GM21737 (cell line): ENCODE measurements at regions not wholly inside any gene's neighbourhood (a gene's known extent, or its start where the extent isn't known, plus 50 kb on each side); places are given as distances from the start of the nearest gene placed in this dataset.

Source experiments
- ATAC-seq: cut with Tn5 transposase; IDR thresholded peaks from one replicate; pipeline ENCODE4 v1.9.1; 2021; ENCODE audit warnings: mild to moderate bottlenecking, moderate library complexity; ENCODE audit not compliant: unreplicated experiment

DNA sequence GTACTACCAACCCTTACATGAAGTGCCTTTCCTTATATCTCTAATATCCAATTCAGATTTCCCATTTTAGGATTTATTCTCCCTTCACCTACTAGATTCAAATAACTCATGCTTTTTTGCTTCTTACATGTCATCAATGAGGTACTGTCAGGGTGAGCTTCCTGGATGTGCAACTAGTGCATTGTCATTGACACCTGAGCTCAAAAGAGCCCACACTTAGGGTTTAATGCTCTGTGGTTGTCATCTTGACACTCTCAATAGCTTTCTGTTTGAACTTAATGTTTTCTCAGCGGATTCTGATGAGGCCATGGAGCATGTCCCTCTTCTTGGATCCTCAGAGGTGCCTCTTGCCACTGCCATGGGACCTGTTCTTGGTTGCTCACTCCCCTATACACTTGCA is 1033.3 kb upstream of the EYS start:
- ATAC-seq, result no peak

DNA sequence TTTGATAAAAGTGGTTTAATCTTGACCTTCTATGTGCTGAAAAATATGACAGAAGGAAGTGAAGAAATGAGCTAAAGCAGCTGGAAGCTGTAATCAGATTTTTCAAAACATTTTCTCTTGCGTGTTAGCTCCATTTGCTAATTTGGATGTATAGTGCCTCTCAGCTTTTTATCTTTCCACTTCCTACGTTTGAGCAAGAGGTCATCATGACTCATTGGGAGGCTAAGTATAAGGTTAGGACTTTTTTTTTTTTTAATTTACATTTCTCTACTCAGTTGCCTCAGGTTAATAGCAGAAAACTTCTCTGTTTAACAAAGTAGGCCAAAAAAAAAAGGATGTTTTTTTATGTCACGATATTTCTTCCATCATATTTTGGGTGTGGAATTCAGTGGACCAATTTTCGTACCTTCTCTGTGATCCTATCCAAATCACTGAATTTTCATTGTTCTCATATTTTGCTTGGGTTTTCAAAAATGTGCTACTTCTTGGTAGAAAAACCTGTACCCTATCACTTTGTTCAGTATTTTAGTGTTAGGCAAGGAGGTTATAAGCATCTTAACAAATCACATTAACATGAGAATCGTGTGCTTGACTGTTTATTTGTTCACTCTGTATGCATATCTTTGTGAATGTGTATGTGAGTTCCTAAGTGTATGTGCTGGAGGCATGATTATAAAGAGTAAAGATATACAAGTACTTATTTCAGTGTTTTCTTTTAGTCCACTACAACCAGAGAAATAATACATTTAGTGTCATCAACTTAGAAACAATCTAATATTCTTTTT is 1028.3 kb upstream of the EYS start:
- ATAC-seq, result no peak

DNA sequence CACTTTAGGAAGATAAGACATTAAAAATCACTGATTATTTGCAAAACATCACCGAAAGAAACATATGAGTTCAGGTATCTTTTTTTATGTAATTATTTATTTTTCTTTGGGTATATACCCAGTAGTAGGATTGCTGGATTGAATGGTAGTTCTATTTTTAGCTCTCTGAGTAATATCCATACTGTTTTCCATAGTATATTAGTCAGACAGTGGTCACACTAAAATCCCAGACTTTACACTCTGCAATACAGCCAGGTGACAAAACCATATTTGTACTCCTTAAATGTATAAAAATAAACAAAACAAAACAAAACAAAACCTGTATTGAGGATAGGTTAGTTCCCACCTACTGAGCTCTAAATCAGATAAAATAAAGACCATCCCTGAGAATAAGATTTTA is 1024.3 kb upstream of the EYS start:
- ATAC-seq, result no peak

DNA sequence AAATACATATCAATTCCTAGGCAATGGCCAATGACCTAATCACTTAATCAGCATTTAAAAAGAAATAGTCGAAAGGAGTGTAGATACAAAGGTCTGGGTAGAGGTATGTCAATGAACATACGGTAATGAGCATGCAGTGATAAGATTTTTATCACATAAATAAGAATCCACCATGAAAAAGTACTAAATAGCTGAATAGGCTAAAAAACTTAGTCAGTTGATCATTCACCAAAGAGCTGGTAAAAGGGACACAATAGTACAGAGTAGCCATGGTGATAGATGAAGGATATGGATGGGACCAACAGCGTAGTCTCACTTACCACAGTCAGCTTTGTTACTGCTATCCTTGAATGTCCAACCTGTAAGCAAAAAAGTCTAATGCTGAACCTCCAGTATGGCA is 1018.6 kb upstream of the EYS start:
- no peak for ATAC-seq

DNA sequence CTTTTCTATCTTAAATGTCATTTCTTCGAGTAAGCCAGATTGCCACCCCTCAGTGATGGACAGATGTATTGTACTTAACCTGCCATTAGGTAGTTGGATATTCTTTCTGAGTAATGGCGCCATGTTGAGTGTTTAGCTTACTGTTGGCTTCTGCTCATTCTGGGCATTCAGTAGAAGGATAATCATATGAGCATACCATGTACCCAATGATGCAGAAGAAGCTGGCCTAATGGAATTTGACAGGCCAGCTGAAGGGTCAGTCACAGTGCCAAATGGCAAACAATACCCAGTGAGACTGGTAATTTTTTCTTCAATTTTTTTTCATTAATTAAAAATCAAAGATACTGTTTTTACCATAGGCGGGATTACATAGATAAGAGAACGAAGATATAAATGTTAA is 1010.8 kb upstream of the EYS start:
- no peak for ATAC-seq

DNA sequence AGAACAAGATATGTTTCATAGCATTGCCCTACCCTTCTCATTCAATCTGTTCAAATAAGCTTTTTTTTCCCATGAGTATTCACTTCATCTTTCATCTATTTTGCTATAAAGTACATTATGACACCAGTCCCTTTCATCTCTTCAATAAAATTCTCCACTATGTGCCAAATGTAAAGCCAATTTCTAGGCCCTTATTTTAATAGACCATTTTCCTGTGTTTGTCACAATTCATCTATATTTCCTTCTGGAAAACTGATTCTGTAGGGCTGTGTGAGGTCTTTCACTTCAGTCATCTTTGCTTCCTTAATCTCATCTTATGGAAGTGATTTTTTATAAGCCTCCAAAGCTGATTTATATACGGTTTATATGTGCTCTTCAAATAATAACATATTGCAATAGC is 992.4 kb upstream of the EYS start:
- ATAC-seq, result no peak

DNA sequence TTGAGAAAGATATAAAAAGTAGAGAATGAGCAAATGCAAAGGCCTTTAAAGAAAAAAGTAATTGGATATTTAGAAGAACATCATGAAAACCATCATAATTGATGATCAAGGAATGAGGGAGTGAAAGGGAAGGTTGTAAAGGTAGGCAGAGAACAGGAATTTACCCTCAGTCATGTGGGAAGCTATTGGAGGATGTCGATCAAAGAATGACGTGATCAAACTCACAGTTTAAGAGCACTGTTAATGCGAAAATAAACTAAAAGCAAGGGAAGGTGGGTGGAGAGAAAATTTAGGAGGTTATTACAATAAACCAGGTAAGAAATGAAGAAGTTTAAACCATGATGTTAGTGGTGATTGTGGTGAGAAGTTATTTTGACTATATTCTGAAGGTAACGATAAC is 982.6 kb upstream of the EYS start:
- ATAC-seq, result no peak

DNA sequence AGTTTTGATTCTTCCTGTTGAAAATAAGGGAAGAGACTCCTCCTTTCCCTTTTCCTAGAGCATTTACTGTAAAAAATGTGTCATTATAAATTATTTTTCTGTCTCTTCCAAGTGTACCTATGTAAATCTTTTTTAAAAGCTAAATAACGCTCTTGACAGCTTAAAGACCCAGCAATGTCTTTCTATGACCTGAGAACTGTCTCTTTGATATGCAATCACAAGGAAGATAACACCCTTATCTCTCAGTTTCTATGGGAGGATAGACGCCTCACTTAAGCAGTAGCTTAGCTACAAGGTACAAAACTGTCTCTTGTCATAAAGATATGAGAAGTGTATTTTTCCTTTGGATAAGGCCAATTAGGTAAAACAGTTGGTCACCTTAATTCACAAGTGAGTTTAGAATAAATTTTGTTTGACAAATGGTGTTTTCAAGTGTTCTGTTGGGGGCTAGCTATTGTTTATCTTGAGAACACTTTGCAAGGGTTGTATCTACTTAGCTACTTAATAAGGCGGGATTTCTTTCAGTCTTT is 980.6 kb upstream of the EYS start:
- no peak for ATAC-seq

DNA sequence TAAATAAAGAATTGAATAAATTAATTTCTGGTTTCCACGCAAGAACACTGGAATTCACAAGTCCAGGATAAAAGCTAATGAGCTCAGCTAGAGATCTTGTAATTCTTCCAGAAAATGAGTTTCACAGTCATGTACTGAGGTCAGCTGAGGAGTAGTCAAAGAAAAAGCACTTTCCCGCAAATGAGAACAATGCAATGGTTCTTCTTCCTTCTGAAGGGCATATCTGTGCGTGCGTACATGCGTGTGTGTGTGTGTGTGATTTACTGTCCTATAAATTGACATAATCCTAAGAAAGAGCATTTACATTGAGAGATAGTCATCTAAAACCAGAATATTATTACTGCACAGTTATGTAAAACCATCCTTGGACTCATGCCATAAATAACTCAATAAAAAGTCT is 968.9 kb upstream of the EYS start:
- ATAC-seq, result no peak

DNA sequence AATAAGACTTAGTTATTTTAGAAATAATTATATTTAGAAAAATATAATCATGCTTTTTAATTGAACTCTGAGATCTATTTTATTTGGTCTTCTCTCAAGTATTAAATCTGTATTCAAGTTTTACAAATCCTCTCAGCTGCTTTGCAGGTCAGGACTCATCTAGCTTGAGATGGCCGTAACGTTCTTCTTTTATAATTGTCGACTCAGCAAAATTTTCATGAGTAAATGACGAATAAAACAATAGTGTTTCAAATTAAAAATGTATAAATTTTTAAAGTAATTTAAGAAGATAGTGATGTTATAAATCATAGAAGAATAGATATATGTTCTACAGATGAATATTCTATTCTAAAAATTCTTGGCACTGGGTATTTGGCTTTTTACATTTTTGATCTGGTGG is 957.1 kb upstream of the EYS start:
- no peak for ATAC-seq

DNA sequence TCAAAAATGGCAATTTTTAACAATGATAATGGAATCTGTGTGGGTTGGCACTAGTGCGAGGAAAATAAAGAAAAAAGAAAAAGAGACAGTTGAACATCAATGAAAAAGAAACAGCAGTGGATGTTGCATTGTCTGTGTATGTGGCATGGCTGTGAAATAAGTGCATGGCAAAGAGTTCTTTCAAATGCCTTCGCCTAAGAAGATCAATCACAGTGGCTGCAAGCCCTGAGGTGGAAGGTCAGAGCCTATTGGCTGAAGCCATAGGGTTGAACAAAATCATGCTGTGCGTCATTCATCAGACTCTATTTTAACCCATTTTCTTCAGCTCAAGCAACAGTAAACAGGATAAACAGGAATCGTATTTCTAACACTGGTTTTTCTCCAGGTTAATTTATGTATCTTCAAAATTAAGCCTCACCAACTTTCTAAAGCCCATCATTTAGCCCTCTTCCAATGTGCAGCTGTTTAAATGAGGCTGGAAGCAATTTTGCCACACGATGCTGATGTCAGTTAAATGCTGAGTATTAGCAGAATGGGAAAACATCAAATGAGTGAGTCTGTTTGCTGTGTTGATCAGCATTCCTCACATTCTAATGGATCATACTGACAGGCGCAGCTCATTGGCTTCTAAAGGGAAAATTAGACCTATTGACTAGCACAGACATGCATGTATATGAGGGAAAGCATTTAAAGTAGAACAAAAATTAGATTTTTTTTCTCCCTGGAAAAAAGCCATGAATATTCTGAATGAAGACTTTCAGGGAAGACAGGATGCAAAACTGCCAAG is 955.9 kb upstream of the EYS start:
- ATAC-seq, result no peak

DNA sequence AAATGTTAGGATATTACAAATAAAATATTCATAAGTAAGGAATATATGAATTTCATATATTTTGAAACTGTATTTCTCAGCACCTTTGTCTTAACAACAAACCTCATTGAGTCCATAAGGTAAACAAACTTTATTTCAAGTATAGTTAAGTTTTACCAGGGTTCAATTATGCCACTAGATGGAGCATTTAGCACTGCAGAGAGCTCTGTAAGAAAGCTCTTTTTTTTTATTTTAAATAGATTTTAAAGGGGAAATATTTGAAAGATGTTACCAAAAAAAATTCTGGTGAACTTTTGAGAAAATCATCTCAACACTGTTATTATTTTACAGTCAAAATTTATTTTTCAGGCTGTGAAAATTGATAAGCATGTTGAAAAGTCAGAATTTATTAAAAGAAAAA is 955.2 kb upstream of the EYS start:
- ATAC-seq, result no peak

DNA sequence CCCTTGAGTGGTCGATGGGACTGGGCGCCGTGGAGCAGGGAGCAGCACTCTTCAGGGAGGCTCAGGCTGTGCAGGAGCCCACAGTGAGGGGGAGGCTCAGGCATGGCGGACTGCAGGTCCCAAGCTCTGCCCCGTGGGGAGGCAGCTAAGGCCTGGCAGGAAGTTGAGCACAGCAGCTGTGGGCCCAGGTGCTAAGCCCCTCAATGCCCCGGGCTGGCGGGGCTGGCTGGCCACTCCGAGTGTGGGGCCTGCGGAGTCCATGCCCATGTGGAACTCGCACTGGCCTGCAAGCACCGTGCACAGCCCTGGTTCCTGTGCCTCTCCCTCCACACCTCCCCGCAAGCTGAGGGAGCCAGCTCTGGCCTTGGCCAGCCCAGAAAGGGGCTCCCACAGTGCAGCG is 948.4 kb upstream of the EYS start:
- ATAC-seq, result no peak

DNA sequence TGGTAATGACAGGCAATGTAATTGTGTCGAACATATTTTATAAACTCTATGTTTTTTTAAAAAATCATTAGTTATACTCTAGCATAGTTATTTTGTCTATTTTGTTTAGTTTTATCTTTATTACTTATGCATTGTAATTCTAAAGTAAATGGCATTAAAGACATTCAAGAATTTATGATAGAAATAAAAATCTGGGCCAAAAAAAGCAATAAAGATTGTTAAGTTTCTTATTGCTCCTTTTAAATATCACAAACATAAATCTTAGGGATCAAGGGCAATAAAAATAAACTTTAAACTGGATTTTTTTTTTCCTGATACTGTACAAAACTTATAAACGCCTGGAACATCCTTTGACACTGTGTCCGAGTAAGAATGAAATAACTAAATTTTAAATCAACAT is 931.5 kb upstream of the EYS start:
- no peak for ATAC-seq

DNA sequence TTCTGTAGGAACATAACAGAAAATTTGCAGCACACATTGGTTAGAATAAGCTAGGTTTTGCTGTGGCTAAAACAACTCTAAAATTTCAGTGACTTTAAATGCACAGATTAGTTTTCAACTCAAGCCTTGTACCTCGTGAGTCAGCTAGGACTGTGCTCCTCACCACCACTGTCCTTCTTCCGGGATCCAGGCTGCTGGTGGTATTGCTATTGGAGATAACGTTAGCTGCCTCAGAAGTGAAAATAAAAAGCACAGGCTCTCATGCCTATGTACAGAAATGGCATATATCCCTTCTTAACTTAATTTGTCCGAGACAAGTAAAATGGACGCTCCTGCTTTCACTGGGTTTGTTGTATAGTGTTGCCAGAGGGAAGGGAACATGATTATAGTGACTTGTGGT is 931.1 kb upstream of the EYS start:
- ATAC-seq, result no peak

DNA sequence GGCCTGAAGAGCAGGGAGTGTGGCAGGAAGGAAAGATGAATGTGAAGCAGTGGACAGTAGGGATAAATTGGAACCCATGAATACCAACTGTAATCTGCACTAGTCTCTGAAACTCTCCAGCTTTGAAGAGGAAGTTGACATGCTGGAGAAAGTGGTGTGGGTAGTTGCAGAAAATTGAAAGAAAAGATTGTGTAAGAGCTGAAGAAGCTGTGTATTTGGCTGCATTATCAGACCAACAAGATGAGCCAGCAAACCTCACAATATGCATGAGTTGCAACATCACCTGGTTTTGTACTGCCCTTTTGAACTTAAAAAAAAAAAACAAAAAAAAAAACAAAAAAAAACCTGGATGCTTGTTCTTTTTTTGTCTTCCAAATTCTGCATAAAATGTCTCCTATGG is 921.9 kb upstream of the EYS start:
- no peak for ATAC-seq

DNA sequence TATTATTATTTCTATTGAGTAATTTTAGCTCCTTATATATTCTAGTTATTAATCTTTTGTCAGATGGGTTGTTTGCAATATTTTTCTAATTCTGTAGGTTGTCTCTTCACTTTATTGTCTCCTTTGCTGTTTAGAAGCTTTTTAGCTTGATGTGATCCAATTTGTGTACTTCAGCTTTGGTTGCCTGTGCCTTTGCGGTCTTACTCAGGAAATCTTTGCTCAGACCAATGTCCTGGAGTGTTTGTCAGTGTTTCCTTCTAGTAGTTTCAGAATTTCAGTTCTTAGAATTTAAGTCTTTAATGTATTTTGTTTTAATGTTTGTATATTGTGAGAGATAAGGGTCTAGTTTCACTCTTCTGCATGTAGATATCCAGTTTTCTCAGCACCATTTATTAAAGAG is 916.0 kb upstream of the EYS start:
- ATAC-seq, result no peak

DNA sequence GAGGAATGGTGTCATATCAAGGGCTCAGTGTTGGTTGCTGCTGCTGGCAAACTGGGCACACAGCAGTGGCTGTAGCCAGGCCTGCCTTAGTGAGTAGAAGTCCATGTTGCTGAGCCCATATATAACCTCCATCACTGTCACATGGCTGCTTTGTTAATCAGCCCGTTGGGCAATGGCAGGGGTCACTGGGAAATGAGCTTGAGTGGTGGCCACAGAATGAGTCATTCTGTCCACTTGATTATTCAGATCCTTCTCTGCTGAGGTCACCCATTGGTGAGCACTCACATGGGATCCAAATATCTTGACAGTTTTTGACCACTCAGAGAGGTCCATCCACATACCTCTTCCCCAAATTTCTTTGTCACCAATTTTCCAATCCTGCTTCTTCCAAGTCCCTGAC is 898.9 kb upstream of the EYS start:
- no peak for ATAC-seq

DNA sequence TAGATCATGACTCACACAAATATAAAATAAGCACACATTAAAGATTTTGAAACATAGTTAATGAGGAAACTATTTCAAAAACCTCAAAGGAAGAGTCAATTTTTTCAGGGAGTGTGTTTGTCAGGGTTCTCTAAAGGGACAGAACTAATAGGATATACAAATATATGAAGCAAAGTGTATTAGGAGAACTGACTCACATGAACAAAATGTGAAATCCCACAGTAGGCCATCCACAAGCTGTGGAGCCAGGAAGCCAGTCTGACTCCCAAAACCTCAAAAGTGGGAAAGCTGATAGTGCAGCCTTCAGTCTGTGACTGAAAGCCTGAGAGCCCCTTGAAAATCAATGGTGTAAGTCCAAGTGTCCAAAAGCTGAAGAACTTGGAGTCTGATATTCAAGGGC is 898.0 kb upstream of the EYS start:
- no peak for ATAC-seq

DNA sequence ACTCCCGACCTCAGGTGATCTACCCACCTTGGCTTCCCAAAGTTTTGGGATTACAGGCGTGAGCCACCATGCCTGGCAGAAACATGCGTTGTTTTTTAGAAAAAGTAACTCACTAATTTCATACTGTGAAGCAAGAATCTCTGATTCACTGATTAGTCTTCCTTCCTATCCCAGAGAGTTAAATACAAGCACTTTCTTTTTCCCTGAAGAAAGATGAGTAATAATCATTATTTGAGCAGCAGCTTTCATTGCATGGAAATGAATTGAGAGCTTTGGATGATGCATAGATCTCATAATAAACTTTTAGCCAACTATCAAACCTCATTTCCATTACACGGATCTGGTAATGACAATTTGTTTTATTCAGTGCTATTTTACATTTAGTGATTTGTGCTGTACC is 892.5 kb upstream of the EYS start:
- ATAC-seq, result no peak

DNA sequence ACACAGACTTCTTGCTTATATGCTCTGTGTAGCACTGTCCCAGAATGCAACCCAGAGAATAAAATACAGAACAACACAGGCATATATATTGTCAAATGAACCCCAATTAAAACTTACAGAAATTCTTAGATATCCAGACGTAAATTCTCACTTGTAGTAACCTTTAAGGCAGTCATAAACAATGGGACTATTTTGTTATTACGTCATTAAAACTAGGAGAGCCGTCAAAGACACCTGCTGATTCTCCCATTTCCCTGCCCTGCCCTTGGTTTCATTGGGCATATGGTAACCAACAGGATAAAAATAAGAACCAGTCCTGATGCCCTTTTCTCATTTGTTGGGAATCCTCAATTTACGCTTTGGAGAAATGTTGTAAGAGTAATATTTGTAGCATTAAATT is 871.3 kb upstream of the EYS start:
- no peak for ATAC-seq

DNA sequence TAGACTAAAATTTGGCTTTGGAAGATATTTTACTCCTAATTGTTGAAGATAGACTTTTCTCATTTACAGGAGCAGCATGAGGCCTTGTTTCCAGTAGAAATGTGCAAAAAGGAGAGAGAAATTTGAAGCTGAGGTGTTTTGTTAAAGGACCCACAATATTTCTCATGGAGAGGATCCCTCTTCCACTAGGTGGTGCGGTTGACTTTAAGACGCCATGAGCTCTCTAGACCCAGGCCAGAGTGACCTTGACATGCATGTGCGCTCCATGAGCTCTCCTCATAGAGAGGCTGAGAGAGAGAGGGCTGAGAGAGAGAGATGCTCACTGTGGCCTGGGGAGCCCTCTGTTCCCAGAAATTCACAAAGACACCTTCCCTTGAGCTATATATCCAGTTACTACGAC is 861.2 kb upstream of the EYS start:
- no peak for ATAC-seq
